PC-3 (cell line): ENCODE measurements at regions not wholly inside any gene's neighbourhood (a gene's known extent, or its start where the extent isn't known, plus 50 kb on each side); places are given as distances from the start of the nearest gene placed in this dataset.

Experiments
- ATAC-seq: fragments of 200-7000 bp; cut with Tn5 transposase; 2 replicates; pipeline ENCODE4 v1.9.1; 2020; ENCODE audit warnings: mild to moderate bottlenecking, moderate library complexity
- BruUV-seq: library from RNA; stranded (reverse); fragments of 400-500 nt; replicated peaks from 2 replicates; lab custom pipeline; 2021; lab: Mats Ljungman, UMichigan
- CTCF ChIA-PET: fragments of 300-600 bp; sonication (Branson Sonifier 250); formaldehyde crosslinking; loops from one replicate; lab custom pipeline; 2022; ENCODE audit warnings: antibody characterized with exemption; lab: Charles Lee
- POLR2A ChIA-PET: fragments of 300-600 bp; sonication (Branson Sonifier 250); formaldehyde crosslinking; loops from one replicate; lab custom pipeline; 2022; ENCODE audit warnings: antibody characterized with exemption; ENCODE audit not compliant: unreplicated experiment; lab: Charles Lee
- DNase-seq: peaks from one replicate; pipeline ENCODE4 v3.0.0-alpha.2; 2015
- H2AFZ ChIP-seq: fragments of 300-600 bp; sonication (generic); 2 replicates; pipeline ENCODE4 v1.6.0; 2016; ENCODE audit warnings: antibody characterized with exemption, low read length
- H3F3A ChIP-seq: fragments of 300-600 bp; sonication (generic); one replicate; pipeline ENCODE4 v1.6.0; 2017; ENCODE audit warnings: antibody characterized with exemption, low read length, control low read depth, mild to moderate bottlenecking; ENCODE audit not compliant: unreplicated experiment
- H3K27ac ChIP-seq: fragments of 300-600 bp; sonication (generic); 2 replicates; pipeline ENCODE4 v1.5.1; 2016; ENCODE audit warnings: mild to moderate bottlenecking, low read length
- H3K27me3 ChIP-seq: fragments of 300-600 bp; sonication (generic); 2 replicates; pipeline ENCODE4 v1.6.1; 2016; ENCODE audit warnings: low read length, mixed read lengths
- H3K36me3 ChIP-seq: fragments of 300-600 bp; sonication (generic); 2 replicates; pipeline ENCODE4 v1.6.1; 2016; ENCODE audit warnings: low read depth, mixed run types, low read length, mixed read lengths
- H3K4me1 ChIP-seq: fragments of 300-600 bp; sonication (generic); 2 replicates; pipeline ENCODE4 v1.5.1; 2016; ENCODE audit warnings: low read length; ENCODE audit not compliant: insufficient read depth
- H3K4me2 ChIP-seq: fragments of 300-600 bp; sonication (generic); 2 replicates; pipeline ENCODE4 v1.6.0; 2016; ENCODE audit warnings: low read length
- H3K4me3 ChIP-seq: fragments of 300-600 bp; sonication (generic); 2 replicates; pipeline ENCODE4 v1.5.1; 2016; ENCODE audit warnings: mild to moderate bottlenecking, low read length, mixed read lengths
- H3K79me2 ChIP-seq: fragments of 300-600 bp; sonication (generic); 2 replicates; pipeline ENCODE4 v1.6.1; 2017; ENCODE audit warnings: low read length, mixed read lengths
- H3K9ac ChIP-seq: fragments of 300-600 bp; sonication (generic); 2 replicates; pipeline ENCODE4 v1.6.0; 2016; ENCODE audit warnings: mild to moderate bottlenecking, low read length
- H3K9me2 ChIP-seq: fragments of 300-600 bp; sonication (generic); replicated peaks from 2 replicates; pipeline ENCODE4 v1.6.1; 2016; ENCODE audit warnings: mixed run types, low read length, mixed read lengths
- H3K9me3 ChIP-seq: fragments of 300-600 bp; sonication (generic); 2 replicates; pipeline ENCODE4 v1.6.1; 2016; ENCODE audit warnings: low read length, mixed read lengths
- H4K20me1 ChIP-seq: fragments of 300-600 bp; sonication (generic); 2 replicates; pipeline ENCODE4 v1.6.1; 2016; ENCODE audit warnings: low read length, mixed read lengths
- EZH2 ChIP-seq: fragments of 300-600 bp; sonication (generic); IDR thresholded peaks from one replicate; pipeline ENCODE4 v1.6.1; 2017; ENCODE audit warnings: antibody characterized with exemption, mild to moderate bottlenecking, low read length; ENCODE audit not compliant: unreplicated experiment
- EZH2phosphoT487 ChIP-seq: fragments of 300-600 bp; sonication (generic); IDR thresholded peaks from 2 replicates; pipeline ENCODE4 v1.6.1; 2018; ENCODE audit warnings: mild to moderate bottlenecking, antibody characterized with exemption, low read length, borderline replicate concordance
- intact Hi-C: fragments of 100-400 bp; cut with micrococcal nuclease; formaldehyde crosslinking; loops from 2 replicates; pipeline ENCODE4 v1.9.0; 2023
- TF ChIP-seq, protein P1 (sequence below): fragments of 300-600 bp; sonication (generic); conservative IDR thresholded peaks from 2 replicates; pipeline ENCODE4 v1.5.1; 2017; ENCODE audit warnings: antibody characterized with exemption, low read depth, mild to moderate bottlenecking, low read length

- Histone ChIP-seq H3K27me3 (no peaks in the 10 kb centered on the region), H3K4me2 (peak overlapping the region; percentile 80), H3K36me3 (no peaks in the 10 kb centered on the region), H3K4me1 (peaks cover 27% of the 10 kb centered on the region), H2AFZ (0 out of 2 replicates have a peak overlapping the region, but pooled peaks have one; percentile 75), H3K79me2 (no peaks in the 10 kb centered on the region), H3K4me3 (peak overlapping the region; percentile 56), H4K20me1 (no peaks in the 10 kb centered on the region), H3K27ac (peak overlapping the region; percentile 83), H3K9ac (no peak overlapping the region), H3K9me2 (no peaks in the 10 kb centered on the region), H3K9me3 (no peaks in the 10 kb centered on the region), H3F3A (no peaks in the 10 kb centered on the region)
- ATAC-seq, result peak; percentile 89
- DNase-seq, result peak; percentile 63
- intact Hi-C loops, result loop anchor here (5.0 kb wide), 1 partner anchor 704 kb away; no protein-coding TSS in a partner anchor
- no TSS peak for BruUV-seq
- POLR2A ChIA-PET, result interaction anchor here (0.6 kb wide), 1 partner anchor 225 kb away, joined by 7 read pairs; no protein-coding TSS in a partner anchor
- TF ChIP-seq EZH2 (no peak), EZH2phosphoT487 (no peak)
- TF ChIP-seq, protein P1, sequence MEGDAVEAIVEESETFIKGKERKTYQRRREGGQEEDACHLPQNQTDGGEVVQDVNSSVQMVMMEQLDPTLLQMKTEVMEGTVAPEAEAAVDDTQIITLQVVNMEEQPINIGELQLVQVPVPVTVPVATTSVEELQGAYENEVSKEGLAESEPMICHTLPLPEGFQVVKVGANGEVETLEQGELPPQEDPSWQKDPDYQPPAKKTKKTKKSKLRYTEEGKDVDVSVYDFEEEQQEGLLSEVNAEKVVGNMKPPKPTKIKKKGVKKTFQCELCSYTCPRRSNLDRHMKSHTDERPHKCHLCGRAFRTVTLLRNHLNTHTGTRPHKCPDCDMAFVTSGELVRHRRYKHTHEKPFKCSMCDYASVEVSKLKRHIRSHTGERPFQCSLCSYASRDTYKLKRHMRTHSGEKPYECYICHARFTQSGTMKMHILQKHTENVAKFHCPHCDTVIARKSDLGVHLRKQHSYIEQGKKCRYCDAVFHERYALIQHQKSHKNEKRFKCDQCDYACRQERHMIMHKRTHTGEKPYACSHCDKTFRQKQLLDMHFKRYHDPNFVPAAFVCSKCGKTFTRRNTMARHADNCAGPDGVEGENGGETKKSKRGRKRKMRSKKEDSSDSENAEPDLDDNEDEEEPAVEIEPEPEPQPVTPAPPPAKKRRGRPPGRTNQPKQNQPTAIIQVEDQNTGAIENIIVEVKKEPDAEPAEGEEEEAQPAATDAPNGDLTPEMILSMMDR, result no peak
- CTCF ChIA-PET, result no interaction called here
Observed at GRCh38 chr6:140857739-140858380, 1274.9 kb upstream of the GJE1 start.

DNA sequence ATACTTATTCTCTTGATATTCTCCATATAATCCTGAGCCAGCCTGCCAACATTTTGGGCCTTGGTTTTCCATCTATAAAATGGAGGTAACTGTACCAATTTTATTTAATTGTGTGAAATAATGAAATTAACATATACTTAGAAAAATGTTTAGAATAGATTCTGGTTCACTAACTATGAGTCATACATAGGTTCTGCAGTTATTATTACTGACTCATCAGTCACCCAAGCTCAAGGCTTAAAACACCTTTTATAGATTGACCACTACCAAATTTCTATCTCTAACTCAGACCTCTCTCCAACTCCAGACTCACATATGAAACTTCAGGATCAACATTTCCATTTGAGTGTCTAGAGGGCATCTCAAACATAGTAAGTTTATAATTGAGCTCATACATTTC, 1277.2 kb upstream of the GJE1 start:
- no peaks in the 10 kb centered on the region for H3K9me3 ChIP-seq
- no peaks in the 10 kb centered on the region for H3K9me2 ChIP-seq
- H3K9ac ChIP-seq, result no peak overlapping the region
- no peak overlapping the region for H3K4me3 ChIP-seq
- no peaks in the 10 kb centered on the region for H3K36me3 ChIP-seq
- BruUV-seq, result no TSS peak
- POLR2A ChIA-PET, result no interaction called here
- peak; percentile 34; the same call in 1 of the 2 replicates for ATAC-seq
- no peaks in the 10 kb centered on the region for H3K79me2 ChIP-seq
- H3K4me1 ChIP-seq, result peaks cover 27% of the 10 kb centered on the region
- no peak for TF ChIP-seq EZH2phosphoT487
- TF ChIP-seq EZH2, result no peak
- TF ChIP-seq, protein P1, result no peak
- CTCF ChIA-PET, result no interaction called here
- H4K20me1 ChIP-seq, result no peaks in the 10 kb centered on the region
- H3F3A ChIP-seq, result no peaks in the 10 kb centered on the region
- peak; percentile 18 for DNase-seq
- H3K27me3 ChIP-seq, result no peaks in the 10 kb centered on the region
- intact Hi-C loops, result loop anchor here (5.0 kb wide), 1 partner anchor 707 kb away; no protein-coding TSS in a partner anchor
- H2AFZ ChIP-seq, result no peak overlapping the region
- H3K4me2 ChIP-seq, result peak overlapping the region; percentile 35
- no peak overlapping the region for H3K27ac ChIP-seq

DNA sequence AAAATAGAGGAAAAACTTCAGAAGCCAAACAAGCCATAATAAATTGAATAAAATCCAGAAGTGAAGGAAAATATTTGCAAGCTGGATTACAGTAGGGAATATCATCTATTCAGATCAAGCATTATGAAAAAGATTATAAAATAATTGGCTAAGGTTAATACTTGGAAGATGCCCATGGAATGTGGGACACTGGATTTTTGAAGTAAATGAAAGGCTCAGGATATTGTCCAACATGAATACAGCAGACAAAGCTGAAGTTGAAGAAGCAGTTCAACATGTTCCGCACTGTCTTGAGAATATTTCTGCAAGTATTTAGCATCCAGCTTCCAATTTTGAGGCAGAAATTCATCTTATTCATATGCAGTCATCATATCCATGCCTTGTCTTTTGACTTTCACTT, 1278.4 kb upstream of the GJE1 start:
- Histone ChIP-seq H2AFZ (no peak overlapping the region), H3K27ac (no peak overlapping the region), H3K36me3 (no peaks in the 10 kb centered on the region), H3K4me3 (no peak overlapping the region), H3K27me3 (no peaks in the 10 kb centered on the region), H3K9me2 (no peaks in the 10 kb centered on the region), H4K20me1 (no peaks in the 10 kb centered on the region), H3F3A (no peaks in the 10 kb centered on the region), H3K9ac (no peak overlapping the region), H3K4me1 (peaks cover 32% of the 10 kb centered on the region), H3K9me3 (no peaks in the 10 kb centered on the region), H3K4me2 (no peak overlapping the region), H3K79me2 (no peaks in the 10 kb centered on the region)
- ATAC-seq (no peak), DNase-seq (no peak)
- ChIA-PET POLR2A (no interaction called here), CTCF (no interaction called here)
- BruUV-seq, result no TSS peak
- intact Hi-C loops, result no loop called here
- TF ChIP-seq, protein P1, result no peak
- TF ChIP-seq EZH2phosphoT487 (no peak), EZH2 (no peak)
